DMS153 treated with DMSO at 0.1 percent for 48 hours (cell line): ENCODE measurements at regions not wholly inside any gene's neighbourhood (a gene's known extent, or its start where the extent isn't known, plus 50 kb on each side); places are given as distances from the start of the nearest gene placed in this dataset.

Experiments used
- DNase-seq: peaks from one replicate; lab custom pipeline; 2025; ENCODE audit not compliant: unreplicated experiment; lab: John Stamatoyannopoulos, UW

DNA sequence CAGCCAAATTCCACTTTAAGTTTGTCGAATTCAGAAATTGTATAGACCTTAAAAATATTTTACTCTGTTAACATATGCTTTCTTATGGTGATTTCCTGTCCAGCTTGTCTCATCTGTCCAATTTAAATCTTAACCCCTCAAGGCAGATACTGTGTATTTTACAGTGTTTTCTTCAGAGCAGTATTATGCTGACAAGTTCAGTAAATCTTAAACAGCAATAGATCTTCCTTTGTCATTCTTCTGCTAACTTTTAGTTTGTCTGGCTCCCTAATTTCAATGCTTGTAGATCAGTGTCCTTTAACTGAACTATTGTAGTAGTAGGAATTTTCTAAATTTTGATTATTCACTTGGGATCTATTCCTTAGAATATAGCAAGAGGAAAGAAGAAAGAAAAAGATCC is 52.8 kb upstream of the MEIS1 start:
- DNase-seq: no peak

- no peak for DNase-seq
These were observed 55.5 kb upstream of the MEIS1 start for GRCh38 chr2:66379473-66379872.

GRCh38 chr2:66377832-66378231 is 57.1 kb upstream of the MEIS1 start:
- no peak for DNase-seq

- DNase-seq: no peak
These were observed 64.1 kb upstream of the MEIS1 start for GRCh38 chr2:66370824-66371223.

- no peak for DNase-seq
These were observed 68.3 kb upstream of the MEIS1 start for GRCh38 chr2:66366619-66367018.

- DNase-seq: no peak
These were observed 70.2 kb upstream of the MEIS1 start for GRCh38 chr2:66364495-66365333.

DNA sequence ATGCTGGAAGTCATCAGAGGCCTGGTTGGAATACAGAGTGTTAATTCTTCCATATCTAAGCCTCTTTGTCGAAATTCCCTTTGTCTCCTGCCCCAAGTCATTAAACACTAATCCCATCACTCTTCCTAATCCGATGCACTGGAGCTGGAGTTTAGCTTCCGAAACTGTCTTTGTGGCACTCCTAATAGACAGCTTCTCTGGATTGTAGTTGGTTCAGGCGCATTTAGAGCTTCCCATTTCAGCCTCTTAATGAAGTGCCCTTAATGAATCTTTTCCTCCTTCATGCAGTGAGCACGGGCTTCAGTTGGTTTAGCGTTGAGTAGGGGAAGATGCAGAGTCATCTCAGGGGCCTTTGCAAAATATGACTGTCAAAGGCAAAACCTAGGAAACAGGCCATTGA is 72.2 kb upstream of the MEIS1 start:
- DNase-seq: no peak

GRCh38 chr2:66346231-66346664 is 88.7 kb upstream of the MEIS1 start:
- no peak for DNase-seq

DNA sequence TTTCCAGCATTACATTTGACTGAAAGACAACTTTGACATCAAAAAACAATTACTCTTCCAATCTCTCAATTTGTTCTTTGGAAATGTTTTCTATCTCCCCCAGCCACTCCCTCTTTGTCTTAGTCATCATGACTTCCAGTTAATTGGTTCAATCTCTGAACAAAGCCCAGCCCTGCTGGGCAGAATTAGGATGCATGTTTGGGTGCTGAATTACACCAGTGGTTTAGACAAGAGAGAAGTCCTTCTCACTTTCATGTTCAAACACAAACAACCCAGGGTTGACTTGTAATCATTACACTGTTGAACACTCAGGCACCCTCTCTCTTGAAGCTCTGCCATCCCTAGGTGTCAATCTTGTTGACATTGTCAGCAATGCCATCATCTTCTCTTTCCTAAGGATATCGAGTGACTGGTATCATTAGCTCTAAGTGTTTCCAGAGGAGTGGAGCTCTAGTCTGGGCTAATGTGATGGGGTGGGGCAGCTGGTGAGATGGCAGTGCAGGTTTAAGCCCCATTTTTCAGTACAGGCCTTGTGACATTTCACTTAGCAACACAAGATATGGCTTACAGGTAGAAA is 90.8 kb upstream of the MEIS1 start:
- no peak for DNase-seq

DNA sequence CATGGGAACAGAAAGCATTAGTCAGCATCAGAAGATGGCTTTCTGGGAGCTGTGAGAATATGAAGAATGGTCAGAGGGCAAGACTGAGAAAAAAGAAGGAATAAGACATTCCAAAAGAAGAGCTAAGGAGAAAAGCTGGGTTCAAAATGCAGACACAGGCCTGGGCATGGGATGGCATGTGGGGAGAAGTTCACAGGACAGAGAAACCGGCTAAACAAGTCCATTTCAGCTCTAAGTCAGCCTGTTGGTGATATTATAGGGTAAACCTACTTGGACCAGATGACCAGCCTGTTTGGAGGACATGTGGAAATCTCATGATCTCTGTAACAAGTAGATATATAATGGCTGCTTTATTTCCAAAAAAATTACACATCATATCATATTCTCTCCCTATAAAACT is 91.7 kb upstream of the MEIS1 start:
- DNase-seq: no peak

DNA sequence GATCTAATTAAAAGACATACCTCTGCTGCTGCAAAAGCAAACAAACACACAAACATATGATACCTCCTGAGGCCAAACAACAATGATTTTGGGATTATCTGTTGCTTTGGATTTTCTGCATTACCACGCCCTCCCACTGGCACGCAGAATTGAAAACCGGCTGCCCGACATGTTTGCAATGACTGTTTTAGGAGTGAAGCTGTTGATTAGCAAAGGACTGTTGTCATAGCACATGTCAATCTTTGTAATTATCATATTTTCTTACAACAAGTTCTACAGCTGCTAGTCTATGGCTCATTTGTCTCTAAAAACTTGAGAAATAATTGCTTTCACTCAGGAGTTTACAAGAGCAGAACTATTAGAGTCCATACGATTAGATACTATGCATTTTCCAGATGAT is 94.4 kb upstream of the MEIS1 start:
- no peak for DNase-seq

- peak; percentile 26 for DNase-seq
These were observed 100.5 kb upstream of the MEIS1 start for GRCh38 chr2:66334237-66335029.

DNA sequence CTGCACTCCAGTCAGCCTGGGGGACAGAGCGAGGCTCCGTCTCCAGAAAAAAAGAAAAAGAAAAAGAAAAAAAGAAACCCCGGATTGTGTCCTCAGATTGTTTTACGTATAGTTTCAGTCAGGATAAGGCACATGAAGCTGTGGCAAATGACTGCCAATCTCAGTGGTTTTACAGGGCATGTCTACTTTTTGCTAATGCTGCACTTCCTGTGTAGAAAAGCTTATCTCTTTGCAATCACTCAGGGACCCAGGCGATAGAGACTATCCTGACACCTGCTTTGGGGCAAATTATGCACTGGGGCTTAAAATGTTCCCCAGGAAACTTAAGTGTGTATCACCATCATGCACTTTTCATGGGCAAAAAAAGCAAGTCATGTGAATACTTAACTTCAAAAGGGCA is 103.7 kb upstream of the MEIS1 start:
- no peak for DNase-seq

GRCh38 chr2:66329081-66329605 is 105.8 kb upstream of the MEIS1 start:
- no peak for DNase-seq

GRCh38 chr2:66327066-66327740 is 107.7 kb upstream of the MEIS1 start:
- DNase-seq: no peak

DNA sequence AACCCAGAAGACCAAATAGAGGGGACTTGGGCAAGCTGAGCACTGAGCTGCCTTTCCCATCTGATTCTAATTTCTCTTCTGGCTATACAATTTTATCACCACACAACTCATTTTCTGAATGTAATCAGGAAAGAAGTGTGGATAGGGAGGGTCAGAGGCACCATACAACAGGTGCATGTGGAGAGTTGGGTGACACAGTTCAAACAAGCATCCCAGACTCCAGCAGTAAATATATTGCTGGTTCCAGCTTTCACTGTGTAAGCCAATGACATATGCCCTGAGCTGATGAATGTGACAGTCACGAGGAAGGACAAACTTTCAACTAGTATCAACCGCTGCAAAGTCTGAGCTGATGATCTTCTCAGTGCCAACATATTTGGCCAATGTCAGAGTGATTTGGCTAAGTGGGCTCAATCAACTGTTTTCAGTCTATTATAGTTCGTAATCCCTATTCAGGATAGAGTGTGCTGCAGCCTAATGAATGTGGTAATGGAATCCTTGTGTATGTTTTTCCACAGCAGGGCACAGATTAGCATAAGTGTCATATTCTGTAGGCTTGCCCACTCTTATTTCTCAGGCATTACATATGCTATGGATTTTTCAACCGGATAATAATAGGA is 109.9 kb upstream of the MEIS1 start:
- DNase-seq: no peak

DNA sequence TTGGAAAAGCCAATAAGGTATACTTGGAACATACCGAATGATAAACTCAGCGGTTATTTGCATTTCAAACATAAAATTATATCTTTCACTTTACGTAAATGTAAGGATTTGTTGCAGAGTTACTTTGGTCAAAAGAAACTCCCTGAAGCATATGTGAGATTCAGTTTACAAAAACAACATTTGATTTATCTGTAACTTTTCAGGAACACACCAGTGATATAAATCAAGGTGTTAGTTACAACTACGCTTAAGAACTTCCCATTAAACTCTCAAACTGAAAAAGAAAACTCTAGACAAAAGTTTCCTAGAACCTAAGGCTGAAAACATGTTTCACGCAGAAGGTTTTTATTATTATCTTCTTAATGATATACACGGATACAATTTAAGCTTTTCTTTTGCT is 110.6 kb upstream of the MEIS1 start:
- no peak for DNase-seq

DNA sequence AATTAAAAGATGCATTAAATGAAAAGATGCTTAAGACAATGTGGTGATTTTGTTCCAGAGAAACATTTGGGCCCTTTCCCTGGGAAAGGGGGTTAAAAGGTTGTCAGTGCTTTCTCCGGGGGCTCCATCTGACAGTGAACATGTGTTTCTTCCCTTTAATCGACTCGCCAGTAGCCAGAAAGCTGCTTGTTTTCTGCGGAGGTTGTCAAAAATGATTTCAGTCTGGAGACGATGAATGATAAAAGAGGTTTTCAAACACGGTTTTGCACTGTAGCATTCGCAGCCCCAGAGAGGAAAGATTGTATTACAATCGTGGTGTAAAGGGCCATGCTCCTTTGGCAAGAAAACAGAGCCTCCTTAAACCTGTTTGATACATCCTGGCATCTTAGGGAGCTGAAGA is 111.5 kb upstream of the MEIS1 start:
- no peak for DNase-seq

GRCh38 chr2:66322506-66323260 is 112.2 kb upstream of the MEIS1 start:
- no peak for DNase-seq

GRCh38 chr2:66318009-66318561 is 116.8 kb upstream of the MEIS1 start:
- no peak for DNase-seq
